WTC11 (cell line): ENCODE measurements at regions not wholly inside any gene's neighbourhood (a gene's known extent, or its start where the extent isn't known, plus 50 kb on each side); places are given as distances from the start of the nearest gene placed in this dataset.

ENCODE experiments used
- ATAC-seq: fragments of 200-7000 bp; cut with Tn5 transposase; 2 replicates; pipeline ENCODE4 v1.10.0; 2021; ENCODE audit warnings: mild to moderate bottlenecking, moderate library complexity
- CTCF ChIA-PET: fragments of 300-600 bp; sonication (Branson Sonifier 250); formaldehyde crosslinking; loops from one replicate; lab custom pipeline; 2021; ENCODE audit warnings: antibody characterized with exemption; lab: Charles Lee
- POLR2A ChIA-PET: fragments of 350-600 bp; sonication (Branson Sonifier 250); formaldehyde crosslinking; loops from one replicate; lab custom pipeline; 2021; ENCODE audit warnings: antibody characterized with exemption; lab: Charles Lee
- DNase-seq: peaks from one replicate; pipeline ENCODE4 v3.0.0; 2021; ENCODE audit warnings: low spot score
- H3K27ac Mint-ChIP-seq: 2 replicates; pipeline ENCODE4 v1.8.0; 2021; ENCODE audit warnings: mixed read lengths
- H3K27me3 Mint-ChIP-seq: 2 replicates; pipeline ENCODE4 v1.8.0; 2021; ENCODE audit warnings: low read depth, mild to moderate bottlenecking, moderate library complexity, mixed read lengths
- H3K36me3 Mint-ChIP-seq: 2 replicates; pipeline ENCODE4 v1.8.0; 2021; ENCODE audit warnings: mixed read lengths
- H3K4me1 Mint-ChIP-seq: 2 replicates; pipeline ENCODE4 v1.8.0; 2022; ENCODE audit warnings: mixed read lengths
- H3K4me3 Mint-ChIP-seq: 2 replicates; pipeline ENCODE4 v1.8.0; 2021; ENCODE audit warnings: mild to moderate bottlenecking, moderate library complexity, mixed read lengths
- H3K9me3 Mint-ChIP-seq: 2 replicates; pipeline ENCODE4 v1.8.0; 2021; ENCODE audit warnings: mixed read lengths
- CBFB ChIP-seq: sonication (generic); formaldehyde crosslinking; IDR thresholded peaks from 2 replicates; pipeline ENCODE4 v1.8.1; 2022; ENCODE audit warnings: mild to moderate bottlenecking, low read depth, missing genetic modification reagents
- ETV6 ChIP-seq: sonication (generic); formaldehyde crosslinking; IDR thresholded peaks from 2 replicates; pipeline ENCODE4 v1.8.1; 2022; ENCODE audit warnings: mild to moderate bottlenecking, missing genetic modification reagents
- FOXK1 ChIP-seq: sonication (generic); formaldehyde crosslinking; IDR thresholded peaks from 2 replicates; pipeline ENCODE4 v1.8.0; 2022; ENCODE audit warnings: mild to moderate bottlenecking, moderate library complexity, missing genetic modification reagents
- FOXP4 ChIP-seq: sonication (generic); formaldehyde crosslinking; IDR thresholded peaks from 2 replicates; pipeline ENCODE4 v1.8.0; 2022; ENCODE audit warnings: mild to moderate bottlenecking, missing genetic modification reagents
- GABPB1 ChIP-seq: sonication (generic); formaldehyde crosslinking; IDR thresholded peaks from 2 replicates; pipeline ENCODE4 v1.8.1; 2023; ENCODE audit warnings: mild to moderate bottlenecking, missing genetic modification reagents
- GTF2I ChIP-seq: fragments of 250-450 bp; sonication (Bioruptor Pico); conservative IDR thresholded peaks from 2 replicates; pipeline ENCODE4 v1.4.0; 2021; ENCODE audit warnings: mild to moderate bottlenecking
- IRF1 ChIP-seq: sonication (generic); formaldehyde crosslinking; IDR thresholded peaks from 2 replicates; pipeline ENCODE4 v1.8.0; 2023; ENCODE audit warnings: missing genetic modification reagents
- IRF2 ChIP-seq: sonication (generic); formaldehyde crosslinking; IDR thresholded peaks from 2 replicates; pipeline ENCODE4 v1.8.0; 2022; ENCODE audit warnings: low read depth, missing genetic modification reagents, borderline replicate concordance
- MYBL2 ChIP-seq: sonication (generic); formaldehyde crosslinking; IDR thresholded peaks from 2 replicates; pipeline ENCODE4 v1.8.1; 2023; ENCODE audit warnings: mild to moderate bottlenecking, moderate library complexity, missing genetic modification reagents
- NFE2L1 ChIP-seq: sonication (generic); formaldehyde crosslinking; IDR thresholded peaks from 2 replicates; pipeline ENCODE4 v1.8.1; 2023; ENCODE audit warnings: missing genetic modification reagents
- NR1H2 ChIP-seq: sonication (generic); formaldehyde crosslinking; IDR thresholded peaks from 2 replicates; pipeline ENCODE4 v1.9.0; 2021; ENCODE audit warnings: mild to moderate bottlenecking, moderate library complexity, missing genetic modification reagents
- SMAD3 ChIP-seq: sonication (generic); formaldehyde crosslinking; IDR thresholded peaks from 2 replicates; pipeline ENCODE4 v1.8.0; 2022; ENCODE audit warnings: missing genetic modification reagents, mild to moderate bottlenecking, borderline replicate concordance
- SOX15 ChIP-seq: fragments of 250-450 bp; sonication (Bioruptor Pico); IDR thresholded peaks from 2 replicates; pipeline ENCODE4 v1.9.0; 2021; ENCODE audit warnings: mild to moderate bottlenecking
- TCF7 ChIP-seq: sonication (generic); formaldehyde crosslinking; IDR thresholded peaks from 2 replicates; pipeline ENCODE4 v1.8.0; 2022; ENCODE audit warnings: mild to moderate bottlenecking, low read depth, missing genetic modification reagents, moderate library complexity
- TEAD1 ChIP-seq: sonication (generic); formaldehyde crosslinking; IDR thresholded peaks from 2 replicates; pipeline ENCODE4 v1.8.0; 2022; ENCODE audit warnings: mild to moderate bottlenecking, missing genetic modification reagents
- TEAD4 ChIP-seq: sonication (generic); formaldehyde crosslinking; IDR thresholded peaks from 2 replicates; pipeline ENCODE4 v1.8.0; 2022; ENCODE audit warnings: mild to moderate bottlenecking, missing genetic modification reagents
- ZNF121 ChIP-seq: sonication (generic); formaldehyde crosslinking; IDR thresholded peaks from 2 replicates; pipeline ENCODE4 v1.8.0; 2023; ENCODE audit warnings: missing genetic modification reagents
- ZNF138 ChIP-seq: sonication (generic); formaldehyde crosslinking; conservative IDR thresholded peaks from 2 replicates; pipeline ENCODE4 v1.8.1; 2022; ENCODE audit warnings: mild to moderate bottlenecking, moderate library complexity, missing genetic modification reagents
- ZNF232 ChIP-seq: sonication (generic); formaldehyde crosslinking; IDR thresholded peaks from 2 replicates; pipeline ENCODE4 v1.8.0; 2022; ENCODE audit warnings: mild to moderate bottlenecking, missing genetic modification reagents
- ZNF263 ChIP-seq: sonication (generic); formaldehyde crosslinking; IDR thresholded peaks from 2 replicates; pipeline ENCODE4 v1.8.1; 2022; ENCODE audit warnings: low read depth, mild to moderate bottlenecking, moderate library complexity, missing genetic modification reagents
- ZNF317 ChIP-seq: sonication (generic); formaldehyde crosslinking; IDR thresholded peaks from 2 replicates; pipeline ENCODE4 v1.8.1; 2023; ENCODE audit warnings: low read depth, mild to moderate bottlenecking, moderate library complexity, missing genetic modification reagents, borderline replicate concordance
- ZNF396 ChIP-seq: fragments of 250-450 bp; sonication (Bioruptor Pico); IDR thresholded peaks from 2 replicates; pipeline ENCODE4 v1.8.0; 2021; ENCODE audit warnings: mild to moderate bottlenecking, moderate library complexity, borderline replicate concordance
- TF ChIP-seq, protein P1 (sequence below): sonication (generic); formaldehyde crosslinking; IDR thresholded peaks from 2 replicates; pipeline ENCODE4 v1.8.1; 2023; ENCODE audit warnings: mild to moderate bottlenecking, moderate library complexity, missing genetic modification reagents
- TF ChIP-seq, protein P2 (sequence below): fragments of 250-450 bp; sonication (Bioruptor Pico); IDR thresholded peaks from 2 replicates; pipeline ENCODE4 v1.8.0; 2021; ENCODE audit warnings: mild to moderate bottlenecking
- TF ChIP-seq, protein P3 (sequence below): fragments of 250-450 bp; sonication (Bioruptor Pico); IDR thresholded peaks from 2 replicates; pipeline ENCODE4 v1.9.0; 2021; ENCODE audit warnings: mild to moderate bottlenecking, borderline replicate concordance
- TF ChIP-seq, protein P4 (sequence below): sonication (generic); formaldehyde crosslinking; IDR thresholded peaks from 2 replicates; pipeline ENCODE4 v1.8.1; 2023; ENCODE audit warnings: mild to moderate bottlenecking, missing genetic modification reagents, moderate library complexity

- TF ChIP-seq FOXP4 (CRISPR knock-in tag) = no peak
- TF ChIP-seq NR1H2 (CRISPR knock-in tag) = no peak
- no peak for TF ChIP-seq ETV6 (CRISPR knock-in tag)
- TF ChIP-seq ZNF396 (CRISPR knock-in tag) = no peak
- TF ChIP-seq ZNF121 = no peak
- TF ChIP-seq, all 79 proteins: peak for 0
These were observed 533.1 kb downstream of the AGTPBP1 start (continued) for GRCh38 chr9:85208666-85209065.

DNA sequence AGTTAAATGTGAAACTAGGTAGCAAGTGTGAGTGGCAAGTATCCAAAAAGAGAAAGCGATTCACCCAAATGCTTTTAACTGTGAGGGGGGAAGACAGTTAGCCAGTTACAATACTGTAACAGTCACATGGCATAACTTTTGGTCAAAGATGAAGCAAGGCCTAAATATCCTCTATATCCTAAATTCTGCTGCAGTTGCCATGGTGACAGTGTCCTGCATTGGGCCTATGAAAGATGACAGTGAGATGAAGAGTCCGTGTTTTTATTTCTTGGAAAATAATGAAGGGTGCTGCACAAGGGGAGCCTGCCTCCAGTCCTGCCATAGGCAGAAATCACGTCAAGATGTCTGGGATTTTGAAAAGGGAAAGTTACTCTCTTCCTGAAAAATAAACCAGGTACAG, 534.6 kb downstream of the NTRK2 start:
- Mint-ChIP-seq H3K4me3 (no peak overlapping the region), H3K27me3 (no peaks in the 10 kb centered on the region), H3K4me1 (no peaks in the 10 kb centered on the region), H3K36me3 (peaks cover 5% of the 10 kb centered on the region), H3K27ac (no peak overlapping the region), H3K9me3 (peaks cover 22% of the 10 kb centered on the region)
- ATAC-seq = no peak
- ChIA-PET POLR2A (no interaction called here), CTCF (no interaction called here)
- TF ChIP-seq SOX15 = no peak
- no peak for TF ChIP-seq CBFB (CRISPR knock-in tag)
- TF ChIP-seq ZNF317 (CRISPR knock-in tag) = no peak
- TF ChIP-seq TCF7 (CRISPR knock-in tag) = no peak
- TF ChIP-seq MYBL2 (CRISPR knock-in tag) = no peak
- no peak for TF ChIP-seq NFE2L1 (CRISPR knock-in tag)
- TF ChIP-seq FOXK1 = no peak
- TF ChIP-seq IRF2 (CRISPR knock-in tag) = no peak
- TF ChIP-seq, protein P1, sequence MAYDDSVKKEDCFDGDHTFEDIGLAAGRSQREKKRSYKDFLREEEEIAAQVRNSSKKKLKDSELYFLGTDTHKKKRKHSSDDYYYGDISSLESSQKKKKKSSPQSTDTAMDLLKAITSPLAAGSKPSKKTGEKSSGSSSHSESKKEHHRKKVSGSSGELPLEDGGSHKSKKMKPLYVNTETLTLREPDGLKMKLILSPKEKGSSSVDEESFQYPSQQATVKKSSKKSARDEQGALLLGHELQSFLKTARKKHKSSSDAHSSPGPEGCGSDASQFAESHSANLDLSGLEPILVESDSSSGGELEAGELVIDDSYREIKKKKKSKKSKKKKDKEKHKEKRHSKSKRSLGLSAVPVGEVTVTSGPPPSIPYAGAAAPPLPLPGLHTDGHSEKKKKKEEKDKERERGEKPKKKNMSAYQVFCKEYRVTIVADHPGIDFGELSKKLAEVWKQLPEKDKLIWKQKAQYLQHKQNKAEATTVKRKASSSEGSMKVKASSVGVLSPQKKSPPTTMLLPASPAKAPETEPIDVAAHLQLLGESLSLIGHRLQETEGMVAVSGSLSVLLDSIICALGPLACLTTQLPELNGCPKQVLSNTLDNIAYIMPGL (CRISPR knock-in tag) = no peak
- no peak for TF ChIP-seq ETV6 (CRISPR knock-in tag)
- TF ChIP-seq ZNF232 = no peak
- TF ChIP-seq TEAD1 = no peak
- no peak for TF ChIP-seq ZNF138 (CRISPR knock-in tag)
- TF ChIP-seq, protein P2, sequence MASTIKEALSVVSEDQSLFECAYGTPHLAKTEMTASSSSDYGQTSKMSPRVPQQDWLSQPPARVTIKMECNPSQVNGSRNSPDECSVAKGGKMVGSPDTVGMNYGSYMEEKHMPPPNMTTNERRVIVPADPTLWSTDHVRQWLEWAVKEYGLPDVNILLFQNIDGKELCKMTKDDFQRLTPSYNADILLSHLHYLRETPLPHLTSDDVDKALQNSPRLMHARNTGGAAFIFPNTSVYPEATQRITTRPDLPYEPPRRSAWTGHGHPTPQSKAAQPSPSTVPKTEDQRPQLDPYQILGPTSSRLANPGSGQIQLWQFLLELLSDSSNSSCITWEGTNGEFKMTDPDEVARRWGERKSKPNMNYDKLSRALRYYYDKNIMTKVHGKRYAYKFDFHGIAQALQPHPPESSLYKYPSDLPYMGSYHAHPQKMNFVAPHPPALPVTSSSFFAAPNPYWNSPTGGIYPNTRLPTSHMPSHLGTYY (CRISPR knock-in tag) = no peak
- DNase-seq = no peak

GRCh38 chr9:85202596-85202995, 533.1 kb downstream of the NTRK2 start:
- Mint-ChIP-seq H3K27me3 (no peaks in the 10 kb centered on the region), H3K27ac (no peak overlapping the region), H3K4me3 (no peak overlapping the region), H3K4me1 (peaks cover 2% of the 10 kb centered on the region; the same call in 1 of the 2 replicates), H3K36me3 (peaks cover under 1% of the 10 kb centered on the region; the same call in 1 of the 2 replicates), H3K9me3 (peaks cover 8% of the 10 kb centered on the region)
- ChIA-PET CTCF (no interaction called here), POLR2A (no interaction called here)
- ATAC-seq (no peak), DNase-seq (no peak)
- TF ChIP-seq, protein P3, sequence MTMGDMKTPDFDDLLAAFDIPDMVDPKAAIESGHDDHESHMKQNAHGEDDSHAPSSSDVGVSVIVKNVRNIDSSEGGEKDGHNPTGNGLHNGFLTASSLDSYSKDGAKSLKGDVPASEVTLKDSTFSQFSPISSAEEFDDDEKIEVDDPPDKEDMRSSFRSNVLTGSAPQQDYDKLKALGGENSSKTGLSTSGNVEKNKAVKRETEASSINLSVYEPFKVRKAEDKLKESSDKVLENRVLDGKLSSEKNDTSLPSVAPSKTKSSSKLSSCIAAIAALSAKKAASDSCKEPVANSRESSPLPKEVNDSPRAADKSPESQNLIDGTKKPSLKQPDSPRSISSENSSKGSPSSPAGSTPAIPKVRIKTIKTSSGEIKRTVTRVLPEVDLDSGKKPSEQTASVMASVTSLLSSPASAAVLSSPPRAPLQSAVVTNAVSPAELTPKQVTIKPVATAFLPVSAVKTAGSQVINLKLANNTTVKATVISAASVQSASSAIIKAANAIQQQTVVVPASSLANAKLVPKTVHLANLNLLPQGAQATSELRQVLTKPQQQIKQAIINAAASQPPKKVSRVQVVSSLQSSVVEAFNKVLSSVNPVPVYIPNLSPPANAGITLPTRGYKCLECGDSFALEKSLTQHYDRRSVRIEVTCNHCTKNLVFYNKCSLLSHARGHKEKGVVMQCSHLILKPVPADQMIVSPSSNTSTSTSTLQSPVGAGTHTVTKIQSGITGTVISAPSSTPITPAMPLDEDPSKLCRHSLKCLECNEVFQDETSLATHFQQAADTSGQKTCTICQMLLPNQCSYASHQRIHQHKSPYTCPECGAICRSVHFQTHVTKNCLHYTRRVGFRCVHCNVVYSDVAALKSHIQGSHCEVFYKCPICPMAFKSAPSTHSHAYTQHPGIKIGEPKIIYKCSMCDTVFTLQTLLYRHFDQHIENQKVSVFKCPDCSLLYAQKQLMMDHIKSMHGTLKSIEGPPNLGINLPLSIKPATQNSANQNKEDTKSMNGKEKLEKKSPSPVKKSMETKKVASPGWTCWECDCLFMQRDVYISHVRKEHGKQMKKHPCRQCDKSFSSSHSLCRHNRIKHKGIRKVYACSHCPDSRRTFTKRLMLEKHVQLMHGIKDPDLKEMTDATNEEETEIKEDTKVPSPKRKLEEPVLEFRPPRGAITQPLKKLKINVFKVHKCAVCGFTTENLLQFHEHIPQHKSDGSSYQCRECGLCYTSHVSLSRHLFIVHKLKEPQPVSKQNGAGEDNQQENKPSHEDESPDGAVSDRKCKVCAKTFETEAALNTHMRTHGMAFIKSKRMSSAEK (CRISPR knock-in tag) = no peak
- TF ChIP-seq ZNF263 (no peak), GABPB1 (CRISPR knock-in tag) (no peak), SMAD3 (CRISPR knock-in tag) (no peak), ZNF232 (no peak), IRF2 (CRISPR knock-in tag) (no peak), IRF1 (CRISPR knock-in tag) (no peak), TEAD4 (CRISPR knock-in tag) (no peak), GTF2I (CRISPR knock-in tag) (no peak)
- TF ChIP-seq, protein P4, sequence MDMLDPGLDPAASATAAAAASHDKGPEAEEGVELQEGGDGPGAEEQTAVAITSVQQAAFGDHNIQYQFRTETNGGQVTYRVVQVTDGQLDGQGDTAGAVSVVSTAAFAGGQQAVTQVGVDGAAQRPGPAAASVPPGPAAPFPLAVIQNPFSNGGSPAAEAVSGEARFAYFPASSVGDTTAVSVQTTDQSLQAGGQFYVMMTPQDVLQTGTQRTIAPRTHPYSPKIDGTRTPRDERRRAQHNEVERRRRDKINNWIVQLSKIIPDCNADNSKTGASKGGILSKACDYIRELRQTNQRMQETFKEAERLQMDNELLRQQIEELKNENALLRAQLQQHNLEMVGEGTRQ = no peak
